HepG2 (cell line): ENCODE measurements at regions not wholly inside any gene's neighbourhood (a gene's known extent, or its start where the extent isn't known, plus 50 kb on each side); places are given as distances from the start of the nearest gene placed in this dataset.

ENCODE experiments used
- ATAC-seq: fragments of 200-7000 bp; cut with Tn5 transposase; 3 replicates; pipeline ENCODE4 v1.9.1; 2020; ENCODE audit warnings: mild to moderate bottlenecking, moderate library complexity
- BruUV-seq: library from RNA; stranded (reverse); fragments of 400-500 nt; replicated peaks from 2 replicates; lab custom pipeline; 2021; lab: Mats Ljungman, UMichigan
- CTCF ChIA-PET: fragments of 300-600 bp; formaldehyde crosslinking; extraction: SDS; loops from one replicate; lab custom pipeline; 2021; ENCODE audit warnings: low total read pairs, inconsistent platforms, low intra/inter-chr PET ratio; lab: Yijun Ruan, JAX
- POLR2A ChIA-PET: fragments of 350-600 bp; sonication (Branson Sonifier 250); formaldehyde crosslinking; loops from one replicate; lab custom pipeline; 2020; ENCODE audit warnings: antibody characterized with exemption, inconsistent platforms; lab: Yijun Ruan, JAX
- DNase-seq: peaks from one replicate; pipeline ENCODE4 v3.0.0-alpha.2; 2015; ENCODE audit warnings: low spot score
- FAIRE-seq: peaks from 3 replicates; lab custom pipeline; 2011; peaks lifted over from hg19 to GRCh38; lab: Jason Lieb, UNC
- H2AFZ ChIP-seq: one replicate; pipeline ENCODE4 v1.6.1; 2011; ENCODE audit warnings: low read length, inconsistent platforms
- H3K27ac ChIP-seq: fragments of 300-600 bp; 3 replicates; pipeline ENCODE4 v1.8.0; 2011; ENCODE audit warnings: mixed run types, mild to moderate bottlenecking, mixed read lengths, low read length, inconsistent platforms; ENCODE audit not compliant: insufficient read depth; ENCODE audit errors: extremely low read length
- H3K27me3 ChIP-seq, 2 experiments: fragments of 200-600 bp in 1 of 2; 2 replicates in 1 of 2; 3 replicates in 1 of 2; pipeline versions ENCODE4 v1.6.0 to v1.8.0; 2011; ENCODE audit warnings: low read length in 2 of 2, mild to moderate bottlenecking in 2 of 2, moderate library complexity in 2 of 2, inconsistent platforms in 1 of 2; ENCODE audit not compliant: insufficient read depth in 2 of 2, control insufficient read depth in 1 of 2
- H3K36me3 ChIP-seq, 2 experiments: fragments of 200-600 bp in 1 of 2; replicated peaks in 1 of 2; 2 replicates in 1 of 2; 3 replicates in 1 of 2; pipeline versions ENCODE4 v1.5.1 to v1.8.0; 2011; ENCODE audit warnings: low read length in 2 of 2, inconsistent platforms in 1 of 2; ENCODE audit not compliant: insufficient read depth in 2 of 2, control insufficient read depth in 1 of 2
- H3K4me1 ChIP-seq: 2 replicates; pipeline ENCODE4 v1.5.1; 2012; ENCODE audit warnings: low read length, inconsistent platforms; ENCODE audit not compliant: insufficient read depth
- H3K4me2 ChIP-seq: 2 replicates; pipeline ENCODE4 v1.6.0; 2011; ENCODE audit warnings: low read depth, low read length, inconsistent platforms
- H3K4me3 ChIP-seq, 3 experiments: fragments of 200-600 bp in 1 of 3; sonication (generic), shearing (Covaris generic) in 1 of 3; replicated peaks in 1 of 3; 2 replicates each; pipeline ENCODE4 v1.5.1; 2011 to 2016; ENCODE audit warnings: low read length in 3 of 3, inconsistent platforms in 2 of 3, low read depth in 2 of 3, mild to moderate bottlenecking in 2 of 3, control low read depth in 1 of 3, mixed read lengths in 1 of 3; ENCODE audit not compliant: insufficient read depth in 1 of 3
- H3K79me2 ChIP-seq: one replicate; pipeline ENCODE4 v1.6.1; 2011; ENCODE audit warnings: low read length, inconsistent platforms; ENCODE audit not compliant: insufficient read depth
- H3K9ac ChIP-seq: 2 replicates; pipeline ENCODE4 v1.6.0; 2011; ENCODE audit warnings: mild to moderate bottlenecking, low read depth, low read length, inconsistent platforms; ENCODE audit not compliant: insufficient read depth
- H3K9me3 ChIP-seq: 2 replicates; pipeline ENCODE4 v1.5.1; 2012; ENCODE audit warnings: mild to moderate bottlenecking, low read length
- H4K20me1 ChIP-seq: 2 replicates; pipeline ENCODE4 v1.6.0; 2011; ENCODE audit warnings: inconsistent platforms, mild to moderate bottlenecking, low read length, moderate library complexity; ENCODE audit not compliant: insufficient read depth
- DMTF1 ChIP-seq: sonication (generic); formaldehyde crosslinking; IDR thresholded peaks from 2 replicates; pipeline ENCODE4 v1.4.0; 2020; ENCODE audit warnings: mild to moderate bottlenecking, missing genetic modification reagents
- E2F2 ChIP-seq: sonication (generic); formaldehyde crosslinking; IDR thresholded peaks from 2 replicates; pipeline ENCODE4 v1.4.0; 2020; ENCODE audit warnings: missing genetic modification reagents, borderline replicate concordance
- HMGA1 ChIP-seq: sonication (generic); formaldehyde crosslinking; conservative IDR thresholded peaks from 2 replicates; pipeline ENCODE4 v1.4.0; 2020; ENCODE audit warnings: missing genetic modification reagents
- KLF16 ChIP-seq, 2 experiments: sonication (generic) in 1 of 2; formaldehyde crosslinking in 1 of 2; IDR thresholded peaks; 2 replicates each; pipeline versions ENCODE4 v1.6.1 to v1.8.0; 2016 to 2023; ENCODE audit warnings: missing genetic modification reagents in 2 of 2, missing compliant biosample characterization in 1 of 2
- KMT2A ChIP-seq: sonication (generic); formaldehyde crosslinking; IDR thresholded peaks from 2 replicates; pipeline ENCODE4 v1.4.0; 2020; ENCODE audit warnings: missing genetic modification reagents
- PAX8 ChIP-seq: sonication (generic); formaldehyde crosslinking; IDR thresholded peaks from 2 replicates; pipeline ENCODE4 v1.8.0; 2022; ENCODE audit warnings: mild to moderate bottlenecking, missing genetic modification reagents, borderline replicate concordance
- PBX3 ChIP-seq: sonication (generic); formaldehyde crosslinking; IDR thresholded peaks from 2 replicates; pipeline ENCODE4 v1.8.1; 2023; ENCODE audit warnings: missing genetic modification reagents, inconsistent platforms, borderline replicate concordance
- PHF5A ChIP-seq: IDR thresholded peaks from one replicate; pipeline ENCODE4 v1.6.1; 2018; ENCODE audit warnings: low read depth, missing genetic modification reagents; ENCODE audit not compliant: unreplicated experiment
- PRPF4 ChIP-seq: fragments of 200-400 bp; formaldehyde crosslinking; IDR thresholded peaks from 2 replicates; pipeline ENCODE4 v1.6.1; 2016; ENCODE audit warnings: low read length, low read depth; ENCODE audit not compliant: poor library complexity, severe bottlenecking
- ZNF235 ChIP-seq: sonication (generic); formaldehyde crosslinking; IDR thresholded peaks from 2 replicates; pipeline ENCODE4 v1.8.1; 2023; ENCODE audit warnings: mild to moderate bottlenecking, missing genetic modification reagents, borderline replicate concordance
- ZNF34 ChIP-seq: sonication (generic); formaldehyde crosslinking; IDR thresholded peaks from 2 replicates; pipeline ENCODE4 v1.4.0; 2020; ENCODE audit warnings: mild to moderate bottlenecking, missing genetic modification reagents, borderline replicate concordance
- ZNF362 ChIP-seq: sonication (generic); formaldehyde crosslinking; IDR thresholded peaks from 2 replicates; pipeline ENCODE4 v1.4.0; 2020; ENCODE audit warnings: missing genetic modification reagents, mild to moderate bottlenecking, borderline replicate concordance
- ZNF776 ChIP-seq: sonication (generic); formaldehyde crosslinking; IDR thresholded peaks from 2 replicates; pipeline ENCODE4 v1.4.0; 2020; ENCODE audit warnings: mild to moderate bottlenecking, missing genetic modification reagents
- WGBS: methylation state at CpG from one replicate; pipeline ENCODE4 v1.1.6; 2017; ENCODE audit warnings: low lambda C conversion rate; 5-methylcytosine and 5-hydroxymethylcytosine counted together
- in situ Hi-C: cut with HindIII; loops from 2 replicates; pipeline ENCODE4 v1.10.0; 2017; ENCODE audit warnings: low pct_unique_long_range_greater_than_20kb; ENCODE audit not compliant: extremely low pct_ligation_motif_present
- intact Hi-C: fragments of 100-400 bp; cut with micrococcal nuclease; formaldehyde crosslinking; loops from one replicate; pipeline ENCODE4 v1.10.0; 2022; ENCODE audit not compliant: unreplicated experiment
- TF ChIP-seq, protein P1 (sequence below): sonication (generic); formaldehyde crosslinking; IDR thresholded peaks from 2 replicates; pipeline ENCODE4 v1.4.0; 2020; ENCODE audit warnings: missing genetic modification reagents, borderline replicate concordance

- FAIRE-seq (no peak), ATAC-seq (no peak), DNase-seq (no peak)
- no peak overlapping the region for H3K4me2 ChIP-seq
- H3K27ac ChIP-seq = no peak overlapping the region
- intact Hi-C loops = no loop called here
- WGBS = 29% methylated on average over 4 of the region's 4 CpGs
- no peaks in the 10 kb centered on the region for H3K27me3 ChIP-seq
- no TSS peak for BruUV-seq
- no peak overlapping the region for H2AFZ ChIP-seq
- no peaks in the 10 kb centered on the region for H4K20me1 ChIP-seq
- ChIA-PET CTCF (no interaction called here), POLR2A (no interaction called here)
- H3K9me3 ChIP-seq = peaks cover 100% of the 10 kb centered on the region
- H3K4me1 ChIP-seq = no peaks in the 10 kb centered on the region
- H3K4me3 ChIP-seq = no peak overlapping the region
- in situ Hi-C loops = no loop called here
- H3K79me2 ChIP-seq = no peaks in the 10 kb centered on the region
- no peak overlapping the region for H3K9ac ChIP-seq
- no peak for TF ChIP-seq PAX8 (CRISPR knock-in tag)
- TF ChIP-seq HMGA1 (CRISPR knock-in tag) = no peak
- TF ChIP-seq PHF5A = no peak
- TF ChIP-seq DMTF1 = no peak
- TF ChIP-seq ZNF34 (CRISPR knock-in tag) = no peak
- TF ChIP-seq PRPF4 = no peak
- no peak for TF ChIP-seq KLF16 (CRISPR knock-in tag; IDR thresholded peaks at IDR 0.05)
- no peak for TF ChIP-seq PBX3 (CRISPR knock-in tag)
- TF ChIP-seq ZNF776 = no peak
- TF ChIP-seq ZNF235 = no peak
- TF ChIP-seq, protein P1, sequence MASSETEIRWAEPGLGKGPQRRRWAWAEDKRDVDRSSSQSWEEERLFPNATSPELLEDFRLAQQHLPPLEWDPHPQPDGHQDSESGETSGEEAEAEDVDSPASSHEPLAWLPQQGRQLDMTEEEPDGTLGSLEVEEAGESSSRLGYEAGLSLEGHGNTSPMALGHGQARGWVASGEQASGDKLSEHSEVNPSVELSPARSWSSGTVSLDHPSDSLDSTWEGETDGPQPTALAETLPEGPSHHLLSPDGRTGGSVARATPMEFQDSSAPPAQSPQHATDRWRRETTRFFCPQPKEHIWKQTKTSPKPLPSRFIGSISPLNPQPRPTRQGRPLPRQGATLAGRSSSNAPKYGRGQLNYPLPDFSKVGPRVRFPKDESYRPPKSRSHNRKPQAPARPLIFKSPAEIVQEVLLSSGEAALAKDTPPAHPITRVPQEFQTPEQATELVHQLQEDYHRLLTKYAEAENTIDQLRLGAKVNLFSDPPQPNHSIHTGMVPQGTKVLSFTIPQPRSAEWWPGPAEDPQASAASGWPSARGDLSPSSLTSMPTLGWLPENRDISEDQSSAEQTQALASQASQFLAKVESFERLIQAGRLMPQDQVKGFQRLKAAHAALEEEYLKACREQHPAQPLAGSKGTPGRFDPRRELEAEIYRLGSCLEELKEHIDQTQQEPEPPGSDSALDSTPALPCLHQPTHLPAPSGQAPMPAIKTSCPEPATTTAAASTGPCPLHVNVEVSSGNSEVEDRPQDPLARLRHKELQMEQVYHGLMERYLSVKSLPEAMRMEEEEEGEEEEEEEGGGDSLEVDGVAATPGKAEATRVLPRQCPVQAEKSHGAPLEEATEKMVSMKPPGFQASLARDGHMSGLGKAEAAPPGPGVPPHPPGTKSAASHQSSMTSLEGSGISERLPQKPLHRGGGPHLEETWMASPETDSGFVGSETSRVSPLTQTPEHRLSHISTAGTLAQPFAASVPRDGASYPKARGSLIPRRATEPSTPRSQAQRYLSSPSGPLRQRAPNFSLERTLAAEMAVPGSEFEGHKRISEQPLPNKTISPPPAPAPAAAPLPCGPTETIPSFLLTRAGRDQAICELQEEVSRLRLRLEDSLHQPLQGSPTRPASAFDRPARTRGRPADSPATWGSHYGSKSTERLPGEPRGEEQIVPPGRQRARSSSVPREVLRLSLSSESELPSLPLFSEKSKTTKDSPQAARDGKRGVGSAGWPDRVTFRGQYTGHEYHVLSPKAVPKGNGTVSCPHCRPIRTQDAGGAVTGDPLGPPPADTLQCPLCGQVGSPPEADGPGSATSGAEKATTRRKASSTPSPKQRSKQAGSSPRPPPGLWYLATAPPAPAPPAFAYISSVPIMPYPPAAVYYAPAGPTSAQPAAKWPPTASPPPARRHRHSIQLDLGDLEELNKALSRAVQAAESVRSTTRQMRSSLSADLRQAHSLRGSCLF = no peak
- TF ChIP-seq E2F2 (CRISPR knock-in tag) = no peak
- TF ChIP-seq ZNF362 (CRISPR knock-in tag) = no peak
- no peak for TF ChIP-seq KMT2A (CRISPR knock-in tag)
- no peaks in the 10 kb centered on the region for H3K36me3 ChIP-seq
Observed at GRCh38 chr20:30963591-30963990, 293.9 kb upstream of the DEFB115 start.
